22Rv1 (cell line): ENCODE measurements at regions not wholly inside any gene's neighbourhood (a gene's known extent, or its start where the extent isn't known, plus 50 kb on each side); places are given as distances from the start of the nearest gene placed in this dataset.

ENCODE experiments used
- H3K27ac ChIP-seq: fragments of 450-650 bp; 2 replicates; pipeline ENCODE4 v1.5.1; 2017
- ZFX ChIP-seq: fragments of 450-650 bp; IDR thresholded peaks from 2 replicates; pipeline ENCODE4 v1.6.1; 2017; ENCODE audit warnings: antibody characterized with exemption, borderline replicate concordance
- TF ChIP-seq, protein P1 (sequence below): fragments of 450-650 bp; IDR thresholded peaks from 2 replicates; pipeline ENCODE4 v1.5.1; 2017; ENCODE audit warnings: mild to moderate bottlenecking

DNA sequence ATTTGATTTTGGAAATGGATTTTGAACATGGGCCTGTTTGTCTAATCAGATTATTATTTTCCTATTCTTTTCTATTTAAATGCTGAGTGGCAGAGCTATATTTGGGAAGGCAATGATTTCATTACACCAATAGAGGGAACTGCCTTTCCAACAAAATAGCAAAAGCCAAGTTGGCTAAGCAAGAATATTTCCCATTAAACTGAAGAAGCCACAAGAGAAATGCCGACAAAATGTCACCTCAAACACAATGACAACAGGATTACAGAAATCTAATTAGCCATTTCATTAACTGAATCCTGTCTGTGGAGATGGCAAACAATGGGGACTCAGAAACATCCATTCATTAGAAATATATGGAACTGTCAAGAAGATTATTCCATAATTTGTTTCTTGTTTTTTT, 1593.1 kb upstream of the RAG2 start:
- TF ChIP-seq, protein P1, sequence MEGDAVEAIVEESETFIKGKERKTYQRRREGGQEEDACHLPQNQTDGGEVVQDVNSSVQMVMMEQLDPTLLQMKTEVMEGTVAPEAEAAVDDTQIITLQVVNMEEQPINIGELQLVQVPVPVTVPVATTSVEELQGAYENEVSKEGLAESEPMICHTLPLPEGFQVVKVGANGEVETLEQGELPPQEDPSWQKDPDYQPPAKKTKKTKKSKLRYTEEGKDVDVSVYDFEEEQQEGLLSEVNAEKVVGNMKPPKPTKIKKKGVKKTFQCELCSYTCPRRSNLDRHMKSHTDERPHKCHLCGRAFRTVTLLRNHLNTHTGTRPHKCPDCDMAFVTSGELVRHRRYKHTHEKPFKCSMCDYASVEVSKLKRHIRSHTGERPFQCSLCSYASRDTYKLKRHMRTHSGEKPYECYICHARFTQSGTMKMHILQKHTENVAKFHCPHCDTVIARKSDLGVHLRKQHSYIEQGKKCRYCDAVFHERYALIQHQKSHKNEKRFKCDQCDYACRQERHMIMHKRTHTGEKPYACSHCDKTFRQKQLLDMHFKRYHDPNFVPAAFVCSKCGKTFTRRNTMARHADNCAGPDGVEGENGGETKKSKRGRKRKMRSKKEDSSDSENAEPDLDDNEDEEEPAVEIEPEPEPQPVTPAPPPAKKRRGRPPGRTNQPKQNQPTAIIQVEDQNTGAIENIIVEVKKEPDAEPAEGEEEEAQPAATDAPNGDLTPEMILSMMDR: no peak
- no peak for TF ChIP-seq ZFX
- no peak overlapping the region for H3K27ac ChIP-seq

DNA sequence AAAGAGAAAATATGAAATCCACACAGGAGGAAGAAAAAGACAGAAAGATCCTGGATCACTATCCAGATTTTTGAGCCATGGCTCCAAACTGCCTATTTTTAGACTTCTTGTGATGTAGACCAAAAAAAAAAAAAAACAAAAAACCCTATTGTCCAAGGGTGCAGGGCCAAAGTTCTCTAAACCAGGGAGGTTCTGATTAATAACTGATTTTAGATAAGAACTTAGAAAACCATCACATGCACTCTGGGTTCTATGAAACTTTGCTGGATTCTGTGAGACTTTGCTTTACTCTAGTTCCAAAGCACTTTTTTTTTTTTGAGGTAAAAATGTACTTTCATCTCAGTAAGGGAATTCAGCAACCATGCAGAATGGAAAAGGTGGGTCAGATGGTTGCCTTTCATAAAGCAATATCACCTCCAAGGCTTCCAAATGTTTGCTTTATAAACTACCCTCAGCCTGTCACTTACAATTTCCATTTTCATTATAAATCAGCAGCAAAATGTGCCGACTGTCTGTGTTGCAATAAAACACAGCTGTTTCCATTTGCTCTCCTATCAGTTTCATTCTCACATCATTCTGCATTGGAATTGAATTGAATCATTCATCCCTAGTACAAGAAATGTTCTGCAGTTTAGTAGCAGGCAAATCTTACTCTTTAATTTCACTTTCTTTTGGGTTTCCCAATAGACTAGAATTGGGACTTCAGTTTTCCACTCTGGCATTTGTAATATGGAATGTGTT, 1584.3 kb upstream of the RAG2 start:
- no peak overlapping the region for H3K27ac ChIP-seq
- TF ChIP-seq ZFX: no peak
- TF ChIP-seq, protein P1: no peak

DNA sequence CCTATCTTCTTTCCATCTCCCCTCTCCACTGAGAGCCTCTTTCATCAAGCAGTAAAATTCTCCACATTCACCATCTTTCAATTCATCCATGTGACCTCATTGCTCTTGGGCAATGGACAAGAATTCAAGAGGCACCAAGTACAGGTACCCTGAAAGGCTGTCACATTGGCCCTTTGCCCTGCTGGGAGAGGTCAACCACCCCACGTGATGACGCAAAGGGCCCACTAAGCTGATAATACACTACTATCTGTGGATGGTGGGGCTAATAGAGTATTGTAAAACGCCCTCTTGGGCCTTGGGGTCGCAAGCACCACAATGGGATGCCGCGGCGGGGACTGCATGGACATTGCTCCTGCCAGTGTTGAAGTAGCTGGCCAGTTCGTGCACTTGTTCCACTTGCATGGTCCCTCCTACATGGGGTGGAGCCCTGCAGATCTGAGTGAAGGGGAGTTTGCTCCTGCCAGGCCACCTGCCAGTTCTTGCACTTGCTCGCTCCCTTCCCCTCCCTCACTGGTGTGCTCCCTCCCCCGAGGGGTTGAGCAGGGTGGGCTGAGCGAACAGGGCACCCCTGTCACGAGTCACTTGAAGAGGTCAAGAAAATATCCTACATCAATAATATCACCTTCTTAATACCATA, 1578.8 kb upstream of the RAG2 start:
- no peak overlapping the region for H3K27ac ChIP-seq
- TF ChIP-seq ZFX: no peak

DNA sequence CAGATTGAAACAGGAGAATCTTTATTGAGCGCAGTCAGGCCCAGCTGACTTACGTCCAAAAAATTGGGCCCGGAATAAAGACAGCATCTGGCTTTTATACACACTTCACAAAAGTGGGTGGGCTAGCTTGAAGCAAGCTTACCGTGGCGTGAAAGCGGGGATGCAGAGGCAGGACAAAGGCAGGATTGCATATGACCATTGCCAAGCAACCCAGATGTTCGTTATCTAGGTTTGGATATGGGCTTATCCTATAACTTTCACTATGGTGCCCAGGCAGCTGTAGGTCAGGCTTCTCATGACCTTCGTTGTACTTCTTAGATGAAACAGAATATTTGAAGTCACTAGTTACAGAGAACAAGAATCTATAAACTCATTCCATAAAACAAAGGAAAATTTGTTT, 1575.6 kb upstream of the RAG2 start:
- no peak overlapping the region for H3K27ac ChIP-seq
- TF ChIP-seq, protein P1: no peak
- TF ChIP-seq ZFX: no peak

DNA sequence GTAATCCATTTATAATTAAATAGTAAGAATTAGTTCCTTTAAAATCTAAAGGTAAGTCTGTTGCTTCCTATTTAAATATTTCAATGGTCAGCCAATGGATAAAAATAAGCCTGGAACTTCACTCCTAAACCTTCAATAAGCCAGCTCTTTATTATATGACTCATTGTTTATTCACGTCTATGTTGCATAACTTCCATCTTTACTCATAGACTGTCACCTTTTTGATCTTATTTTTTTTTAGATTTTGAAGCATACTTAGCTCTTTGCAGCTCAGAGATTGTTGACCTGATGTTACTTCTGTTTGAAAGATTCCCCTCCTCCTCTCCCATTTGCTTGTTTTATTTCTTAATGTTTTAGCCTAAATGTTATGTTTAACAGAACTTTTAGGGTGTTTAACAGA, 1571.2 kb upstream of the RAG2 start:
- TF ChIP-seq, protein P1: no peak
- no peak for TF ChIP-seq ZFX
- H3K27ac ChIP-seq: no peak overlapping the region

DNA sequence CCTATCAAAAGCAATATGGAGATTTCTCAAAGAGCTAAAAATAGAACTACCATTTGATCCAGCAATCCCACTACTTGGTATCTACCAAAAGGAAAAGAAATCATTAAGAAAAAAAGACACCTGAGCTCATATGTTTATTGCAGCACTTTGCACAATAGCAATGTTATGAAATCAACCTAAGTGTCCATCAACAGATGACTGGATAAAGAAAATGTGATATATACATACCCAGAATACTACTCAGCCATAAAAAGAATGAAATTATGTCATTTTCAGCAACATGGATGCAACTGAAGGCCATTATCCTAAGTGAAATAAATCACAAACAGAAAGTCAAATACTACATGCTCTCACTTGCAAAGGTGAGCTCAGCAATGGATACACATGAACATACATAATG, 1565.5 kb upstream of the RAG2 start:
- no peak overlapping the region for H3K27ac ChIP-seq
- no peak for TF ChIP-seq ZFX
- TF ChIP-seq, protein P1: no peak

DNA sequence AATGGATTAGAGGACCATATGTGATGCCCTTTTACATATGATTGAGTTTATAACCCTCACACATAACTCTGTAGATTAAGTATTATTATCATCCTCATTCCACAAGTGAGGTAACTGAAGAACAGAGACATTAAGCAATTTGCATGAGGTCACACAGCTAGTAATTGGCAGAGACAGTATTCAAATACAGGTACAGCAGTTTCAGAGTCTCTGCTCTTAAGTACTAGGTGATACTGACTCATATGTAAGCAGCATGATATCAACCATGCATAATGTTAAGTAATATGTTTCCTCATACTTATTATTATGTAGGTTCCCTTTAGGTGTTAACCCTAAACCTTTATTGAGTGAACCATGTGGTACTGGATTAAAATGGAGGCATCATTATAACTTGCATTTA, 1562.4 kb upstream of the RAG2 start:
- no peak overlapping the region for H3K27ac ChIP-seq
- no peak for TF ChIP-seq ZFX
- TF ChIP-seq, protein P1: no peak
